ENCODE measurements at regions not wholly inside any gene's neighbourhood (a gene's known extent, or its start where the extent isn't known, plus 50 kb on each side); places are given as distances from the start of the nearest gene placed in this dataset.

DNA sequence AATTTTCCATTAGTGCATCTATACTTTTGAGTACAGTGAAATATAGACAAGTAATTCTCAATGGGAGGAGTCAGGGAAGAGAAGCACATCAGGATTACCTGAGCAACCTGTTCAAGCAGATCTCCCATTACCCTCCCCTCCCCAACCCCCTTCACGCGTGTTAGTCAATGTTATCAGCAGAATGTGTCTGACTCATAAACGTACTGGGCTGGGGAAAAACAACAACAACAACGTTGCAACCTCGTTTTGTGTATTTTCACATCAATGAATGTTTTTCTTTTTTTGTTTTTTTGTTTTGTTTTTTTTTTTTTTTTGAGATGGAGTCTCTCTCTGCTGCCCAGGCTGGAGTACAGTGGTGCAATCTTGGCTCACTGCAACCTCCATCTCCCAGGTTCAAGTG is 287.0 kb upstream of the STXBP5 start:
- DNase-seq (ENCODE audit: low spot score): no peak
- Histone ChIP-seq H3K9me3 (ENCODE audit: low read length) (no peaks in the 10 kb centered on the region), H3K27ac (ENCODE audit: low read depth, low read length, poor library complexity, severe bottlenecking) (no peak overlapping the region), H3K4me3 (ENCODE audit: low read depth, low read length, poor library complexity, severe bottlenecking) (no peak overlapping the region), H3K4me1 (ENCODE audit: insufficient read depth, low read length, poor library complexity, severe bottlenecking) (no peaks in the 10 kb centered on the region), H3K79me2 (ENCODE audit: insufficient read depth, low read depth, low read length) (no peaks in the 10 kb centered on the region), H2AFZ (ENCODE audit: low read length) (no peak overlapping the region), H3K36me3 (ENCODE audit: insufficient read depth, low read length) (no peaks in the 10 kb centered on the region), H4K20me1 (ENCODE audit: insufficient read depth, low read length) (no peaks in the 10 kb centered on the region), H3K4me2 (ENCODE audit: low read length) (no peak overlapping the region), H3K9me2 (ENCODE audit: insufficient read depth, low read length) (no peaks in the 10 kb centered on the region)
- BruUV-seq (replicated peaks): no TSS peak
- ChIA-PET POLR2A (no interaction called here), CTCF (ENCODE audit: unreplicated experiment) (no interaction called here)
- TF ChIP-seq EZH2phosphoT487 (IDR thresholded peaks at IDR 0.05; ENCODE audit: borderline replicate concordance, low read depth, low read length) (no peak), CTCF (conservative IDR thresholded peaks at IDR 0.05; ENCODE audit: low read length) (no peak)
- intact Hi-C loops (cut with micrococcal nuclease; ENCODE audit: unreplicated experiment): no loop called here

DNA sequence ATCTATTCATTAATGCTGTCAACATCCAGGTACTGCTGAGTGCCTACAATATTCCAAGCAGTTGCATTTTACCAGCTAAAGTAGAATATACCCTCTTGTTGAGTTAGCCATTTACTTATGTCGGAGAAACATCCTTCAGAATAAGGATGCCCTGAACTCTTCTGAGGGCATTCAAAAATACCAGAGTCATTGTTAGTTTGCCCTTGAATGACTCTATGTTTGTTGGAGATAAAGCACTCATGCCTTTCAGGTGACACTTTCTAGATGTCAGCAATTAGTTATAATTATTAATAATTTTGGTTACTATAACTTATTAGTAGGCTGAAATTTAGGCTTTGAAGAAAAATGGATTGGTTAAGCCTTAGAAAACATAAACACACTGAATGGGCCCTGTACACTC is 286.2 kb upstream of the STXBP5 start:
- no TSS peak for BruUV-seq (replicated peaks)
- no peaks in the 10 kb centered on the region for H3K9me3 ChIP-seq (ENCODE audit: low read length)
- H3K79me2 ChIP-seq (ENCODE audit: insufficient read depth, low read depth, low read length): no peaks in the 10 kb centered on the region
- H3K4me1 ChIP-seq (ENCODE audit: insufficient read depth, low read length, poor library complexity, severe bottlenecking): no peaks in the 10 kb centered on the region
- TF ChIP-seq EZH2phosphoT487 (IDR thresholded peaks at IDR 0.05; ENCODE audit: borderline replicate concordance, low read depth, low read length): no peak
- TF ChIP-seq CTCF (conservative IDR thresholded peaks at IDR 0.05; ENCODE audit: low read length): no peak
- H4K20me1 ChIP-seq (ENCODE audit: insufficient read depth, low read length): no peaks in the 10 kb centered on the region
- intact Hi-C loops (cut with micrococcal nuclease; ENCODE audit: unreplicated experiment): no loop called here
- H3K27ac ChIP-seq (ENCODE audit: low read depth, low read length, poor library complexity, severe bottlenecking): no peak overlapping the region
- no peaks in the 10 kb centered on the region for H3K9me2 ChIP-seq (ENCODE audit: insufficient read depth, low read length)
- no peak for DNase-seq (ENCODE audit: low spot score)
- no peaks in the 10 kb centered on the region for H3K36me3 ChIP-seq (ENCODE audit: insufficient read depth, low read length)
- no peak overlapping the region for H3K4me3 ChIP-seq (ENCODE audit: low read depth, low read length, poor library complexity, severe bottlenecking)
- ChIA-PET CTCF (ENCODE audit: unreplicated experiment) (no interaction called here), POLR2A (no interaction called here)
- H2AFZ ChIP-seq (ENCODE audit: low read length): no peak overlapping the region
- H3K4me2 ChIP-seq (ENCODE audit: low read length): no peak overlapping the region

DNA sequence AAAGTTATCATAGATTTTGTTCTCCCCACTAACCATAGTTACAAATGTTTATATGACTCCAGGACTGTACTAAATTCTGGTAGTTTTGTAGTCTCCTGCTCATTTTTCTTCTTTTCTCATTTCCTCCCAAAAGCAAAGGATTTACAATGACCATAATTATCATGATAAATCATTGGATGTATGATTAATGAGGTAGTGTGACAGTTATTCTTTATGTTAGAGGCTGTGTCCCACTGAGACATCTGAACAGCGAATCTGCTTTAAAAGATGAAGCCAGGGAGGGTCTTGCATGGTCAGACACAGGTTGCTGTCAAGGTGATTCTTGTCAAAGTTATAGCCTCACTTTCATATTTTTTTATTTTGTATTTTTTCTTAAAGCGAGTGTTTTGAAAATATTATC is 285.2 kb upstream of the STXBP5 start:
- H3K9me3 ChIP-seq (ENCODE audit: low read length): no peaks in the 10 kb centered on the region
- H3K4me1 ChIP-seq (ENCODE audit: insufficient read depth, low read length, poor library complexity, severe bottlenecking): no peaks in the 10 kb centered on the region
- no peak overlapping the region for H3K27ac ChIP-seq (ENCODE audit: low read depth, low read length, poor library complexity, severe bottlenecking)
- no peaks in the 10 kb centered on the region for H4K20me1 ChIP-seq (ENCODE audit: insufficient read depth, low read length)
- DNase-seq (ENCODE audit: low spot score): no peak
- H3K79me2 ChIP-seq (ENCODE audit: insufficient read depth, low read depth, low read length): no peaks in the 10 kb centered on the region
- no TSS peak for BruUV-seq (replicated peaks)
- CTCF ChIA-PET (ENCODE audit: unreplicated experiment): no interaction called here
- H2AFZ ChIP-seq (ENCODE audit: low read length): no peak overlapping the region
- TF ChIP-seq CTCF (conservative IDR thresholded peaks at IDR 0.05; ENCODE audit: low read length) (no peak), EZH2phosphoT487 (IDR thresholded peaks at IDR 0.05; ENCODE audit: borderline replicate concordance, low read depth, low read length) (no peak)
- no peak overlapping the region for H3K4me3 ChIP-seq (ENCODE audit: low read depth, low read length, poor library complexity, severe bottlenecking)
- H3K4me2 ChIP-seq (ENCODE audit: low read length): no peak overlapping the region
- no peaks in the 10 kb centered on the region for H3K36me3 ChIP-seq (ENCODE audit: insufficient read depth, low read length)
- POLR2A ChIA-PET: no interaction called here
- intact Hi-C loops (cut with micrococcal nuclease; ENCODE audit: unreplicated experiment): no loop called here
- no peaks in the 10 kb centered on the region for H3K9me2 ChIP-seq (ENCODE audit: insufficient read depth, low read length)
